HG03066 (cell line): ENCODE measurements at regions not wholly inside any gene's neighbourhood (a gene's known extent, or its start where the extent isn't known, plus 50 kb on each side); places are given as distances from the start of the nearest gene placed in this dataset.

Experiments
- ATAC-seq: cut with Tn5 transposase; IDR thresholded peaks from one replicate; pipeline ENCODE4 v1.9.1; 2021; ENCODE audit warnings: low read depth; ENCODE audit not compliant: unreplicated experiment

DNA sequence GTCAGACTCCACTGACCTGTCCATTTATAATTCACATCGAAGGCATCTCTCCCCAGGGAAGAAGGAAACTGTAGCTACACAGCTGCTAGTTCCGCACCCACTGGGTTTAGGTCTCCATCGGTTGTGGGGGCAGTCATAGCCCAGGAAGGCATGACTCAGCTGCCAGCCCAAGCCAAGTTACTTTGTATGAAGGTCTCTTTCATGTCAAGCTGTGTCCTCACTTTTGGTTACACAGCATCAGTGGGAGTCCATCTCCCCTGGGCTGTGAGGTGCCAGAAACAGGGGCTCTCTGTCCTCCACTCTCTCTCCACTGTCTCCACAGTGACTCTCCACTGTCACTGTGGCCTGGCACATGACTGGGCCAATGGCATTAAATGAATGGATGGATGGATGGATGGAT, 585.2 kb downstream of the BRD1 start:
- no peak for ATAC-seq

- no peak for ATAC-seq
Observed at GRCh38 chr22:49241174-49241851, 586.4 kb downstream of the BRD1 start.

- no peak for ATAC-seq
Observed at GRCh38 chr22:49240472-49240871, 587.2 kb downstream of the BRD1 start.

- no peak for ATAC-seq
Observed at GRCh38 chr22:49240016-49240380, 587.7 kb downstream of the BRD1 start.

GRCh38 chr22:49239264-49240015, 588.2 kb downstream of the BRD1 start:
- ATAC-seq = no peak

- no peak for ATAC-seq
Observed at GRCh38 chr22:49238181-49239141, 589.2 kb downstream of the BRD1 start.

GRCh38 chr22:49237703-49238102, 590.0 kb downstream of the BRD1 start:
- no peak for ATAC-seq

GRCh38 chr22:49237279-49237678, 590.4 kb downstream of the BRD1 start:
- no peak for ATAC-seq

GRCh38 chr22:49236541-49237075, 591.1 kb downstream of the BRD1 start:
- no peak for ATAC-seq

GRCh38 chr22:49235463-49236300, 592.0 kb downstream of the BRD1 start:
- ATAC-seq = no peak

GRCh38 chr22:49234459-49234858, 593.2 kb downstream of the BRD1 start:
- ATAC-seq = no peak

GRCh38 chr22:49233507-49234100, 594.1 kb downstream of the BRD1 start:
- ATAC-seq = no peak

- no peak for ATAC-seq
Observed at GRCh38 chr22:49232319-49233067, 595.2 kb downstream of the BRD1 start.

GRCh38 chr22:49230194-49230577, 597.5 kb downstream of the BRD1 start:
- no peak for ATAC-seq

- no peak for ATAC-seq
Observed at GRCh38 chr22:49229483-49230193, 598.0 kb downstream of the BRD1 start.

DNA sequence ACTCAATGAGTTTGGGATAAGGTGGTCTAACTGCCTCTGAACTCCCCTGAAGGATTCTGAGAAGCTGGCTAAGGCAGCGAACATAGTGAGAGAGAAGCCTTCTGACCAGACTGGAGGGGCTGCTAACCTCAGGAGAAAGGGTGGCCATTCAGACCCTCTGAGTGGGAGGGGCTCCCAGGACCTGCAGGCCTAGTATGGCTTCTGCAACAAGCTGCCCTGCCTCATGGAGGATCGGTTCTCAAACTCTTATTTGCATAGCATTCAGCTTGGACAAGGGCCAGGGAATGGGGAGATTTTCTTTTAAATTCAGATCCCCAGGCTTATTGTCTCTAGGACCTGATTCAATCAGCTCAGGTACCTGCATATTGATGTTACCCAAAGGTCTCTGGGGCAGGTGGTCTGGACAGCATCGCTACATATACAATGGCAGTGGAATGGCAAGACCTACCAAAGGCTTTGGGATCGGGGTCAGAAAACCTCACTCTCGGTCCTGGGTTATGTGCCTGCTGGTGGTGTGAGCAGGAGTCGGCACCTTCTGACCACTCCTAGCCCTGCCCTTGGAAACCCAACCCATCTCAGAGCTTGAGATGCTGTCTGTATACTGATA, 599.1 kb downstream of the BRD1 start:
- no peak for ATAC-seq

GRCh38 chr22:49227670-49228069, 600.0 kb downstream of the BRD1 start:
- ATAC-seq = no peak

GRCh38 chr22:49226096-49226495, 601.6 kb downstream of the BRD1 start:
- ATAC-seq = no peak
